SIG-M5 treated with dmso at 0.1 percent for 504 hours (cell line): ENCODE measurements at regions not wholly inside any gene's neighbourhood (a gene's known extent, or its start where the extent isn't known, plus 50 kb on each side); places are given as distances from the start of the nearest gene placed in this dataset.

Source experiments
- DNase-seq: peaks from one replicate; lab custom pipeline; 2025; ENCODE audit not compliant: unreplicated experiment; lab: John Stamatoyannopoulos, UW

DNA sequence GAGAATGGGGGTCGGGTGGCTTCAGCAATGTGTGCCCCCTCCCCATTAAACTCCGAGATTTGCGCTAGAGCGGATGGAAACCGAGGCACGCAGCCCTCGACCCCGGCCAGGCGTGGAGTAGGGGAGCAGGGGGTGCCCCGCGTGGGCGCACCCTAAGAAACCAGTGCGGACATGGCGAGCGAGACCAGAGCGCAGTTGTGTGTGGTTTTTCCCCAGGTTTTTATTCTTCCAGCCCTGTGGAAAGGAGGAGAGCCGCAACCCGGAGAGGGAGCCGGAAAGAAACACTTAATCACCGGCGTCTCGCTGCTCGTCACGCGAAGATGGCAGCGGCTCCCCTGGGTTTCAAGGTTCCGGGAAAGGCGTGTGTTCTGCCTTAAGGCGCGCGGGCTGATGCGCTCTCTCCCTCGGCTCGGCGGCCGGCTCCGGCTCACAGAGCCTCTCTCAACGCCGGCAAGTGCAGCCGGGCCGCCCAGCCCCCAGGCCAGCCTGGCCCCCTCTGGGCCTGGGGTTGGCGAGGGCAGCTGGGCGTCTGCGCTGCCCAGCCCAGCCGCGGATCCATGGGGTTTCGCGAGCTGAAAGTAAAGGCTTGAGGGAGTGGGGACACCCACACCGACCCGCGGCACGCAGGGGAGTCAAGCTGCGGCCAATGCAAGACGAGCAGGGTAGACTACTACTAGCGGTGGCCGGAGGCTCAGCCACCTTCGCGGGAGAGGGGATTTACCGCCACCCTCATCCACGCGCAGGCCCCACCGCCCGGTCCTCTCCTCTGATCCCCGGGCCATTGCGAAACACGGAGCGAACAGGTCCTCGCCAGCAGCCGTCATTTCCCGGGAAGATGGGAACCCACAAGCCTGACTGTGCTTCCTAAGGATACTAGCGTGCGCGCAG, 74.0 kb upstream of the BCOR start:
- peak; percentile 46 for DNase-seq

DNA sequence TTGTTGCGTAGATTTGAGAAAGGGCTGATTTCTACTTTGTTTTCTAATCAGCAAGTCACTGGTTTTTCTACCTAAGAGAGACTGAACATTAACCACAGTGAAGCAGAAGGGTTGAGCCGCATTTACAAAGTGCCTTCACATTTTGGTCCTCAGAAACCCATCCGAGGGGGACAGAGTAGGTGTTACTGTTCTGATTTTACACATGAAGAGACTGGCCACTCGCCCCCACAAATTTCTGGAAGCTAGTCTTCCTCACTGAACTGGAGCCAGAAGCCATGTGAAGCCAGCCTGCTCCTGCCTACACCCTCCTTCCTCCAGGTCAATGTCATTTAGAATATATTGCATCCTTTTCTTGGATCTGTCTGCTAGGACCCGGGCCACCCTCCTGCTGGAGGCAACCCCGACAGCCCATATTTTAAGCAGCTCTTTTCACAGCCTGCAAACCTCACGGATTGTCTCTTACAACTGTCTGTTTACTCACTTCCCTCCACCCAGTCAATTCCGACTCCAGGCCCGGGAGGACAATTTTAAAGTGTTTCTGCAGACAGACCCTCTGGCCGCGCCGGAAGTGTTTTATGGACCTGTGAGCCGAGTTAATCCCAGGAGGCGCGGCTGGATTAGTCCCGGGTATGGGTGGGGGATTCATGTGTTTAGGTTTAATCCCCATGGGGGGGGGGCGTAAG, 73.2 kb upstream of the BCOR start:
- peak; percentile 39 for DNase-seq

DNA sequence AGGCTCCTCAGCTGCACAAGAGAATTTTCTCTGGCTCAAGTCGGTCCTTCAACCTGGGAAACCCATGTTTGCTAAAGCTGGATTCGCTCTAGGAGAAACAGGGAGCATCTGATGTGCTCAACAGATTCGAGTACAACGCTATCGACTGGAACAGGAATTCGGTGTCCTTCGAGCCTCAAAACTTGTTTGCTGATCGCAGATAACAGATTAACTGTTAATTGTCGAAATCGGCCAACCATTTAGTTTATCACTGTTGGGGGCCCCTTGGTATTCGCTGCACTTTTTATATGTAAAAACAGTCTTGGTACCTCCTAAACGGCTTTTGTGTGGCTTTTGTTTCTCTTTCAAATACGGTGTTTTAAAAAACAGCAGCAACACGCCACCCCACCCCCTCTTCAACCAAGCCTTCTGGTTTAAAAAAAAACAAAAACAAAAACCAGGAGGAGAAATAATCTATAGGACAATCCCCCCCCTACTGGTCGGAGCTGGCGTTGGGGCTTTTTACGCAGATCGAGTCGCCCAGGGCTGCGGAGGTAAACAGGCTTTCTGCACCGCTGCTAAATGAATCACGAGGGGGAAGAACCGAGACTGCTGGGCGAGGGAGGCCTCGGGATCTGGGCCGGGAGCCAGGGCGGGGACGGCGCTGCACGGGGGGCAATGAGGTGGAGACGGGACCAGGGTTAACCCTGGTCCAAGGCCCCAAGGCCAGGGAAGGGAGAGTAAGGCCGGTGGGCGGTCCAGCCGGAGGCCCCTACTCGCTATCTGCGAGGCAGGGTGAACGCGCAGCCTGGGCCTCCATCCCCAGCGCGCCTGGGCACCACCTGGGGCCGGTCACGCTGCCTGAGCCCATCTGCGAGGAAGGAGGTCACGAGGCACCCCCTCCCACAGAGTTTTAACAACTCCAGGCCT, 71.7 kb upstream of the BCOR start:
- peak; percentile 80 for DNase-seq

DNA sequence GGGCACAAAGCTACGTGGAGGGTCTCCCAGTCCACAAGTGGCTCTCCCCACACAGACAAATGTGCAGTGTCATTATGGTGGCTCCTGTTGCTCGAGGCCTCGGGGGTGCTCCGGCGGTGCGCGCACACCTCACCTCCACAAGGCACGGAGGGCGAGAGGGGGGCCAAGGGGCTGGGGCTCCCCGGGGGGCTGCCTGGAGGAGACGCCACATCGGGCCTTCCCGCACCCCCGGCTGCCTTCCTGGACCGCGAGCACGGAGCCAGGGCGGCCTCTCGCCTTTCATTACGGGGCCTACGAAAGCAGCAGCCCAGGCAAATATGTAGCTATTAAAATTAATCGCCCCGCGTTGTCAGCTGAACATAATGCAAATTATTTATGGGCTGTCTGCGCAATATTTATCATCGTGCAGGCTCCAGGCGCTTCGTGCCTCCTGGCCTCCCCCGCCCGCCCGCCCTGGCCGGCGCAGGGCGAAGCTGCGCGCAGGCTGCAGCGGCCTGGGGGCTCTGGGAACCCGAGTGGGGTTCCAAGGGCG, 70.8 kb upstream of the BCOR start:
- no peak for DNase-seq

DNA sequence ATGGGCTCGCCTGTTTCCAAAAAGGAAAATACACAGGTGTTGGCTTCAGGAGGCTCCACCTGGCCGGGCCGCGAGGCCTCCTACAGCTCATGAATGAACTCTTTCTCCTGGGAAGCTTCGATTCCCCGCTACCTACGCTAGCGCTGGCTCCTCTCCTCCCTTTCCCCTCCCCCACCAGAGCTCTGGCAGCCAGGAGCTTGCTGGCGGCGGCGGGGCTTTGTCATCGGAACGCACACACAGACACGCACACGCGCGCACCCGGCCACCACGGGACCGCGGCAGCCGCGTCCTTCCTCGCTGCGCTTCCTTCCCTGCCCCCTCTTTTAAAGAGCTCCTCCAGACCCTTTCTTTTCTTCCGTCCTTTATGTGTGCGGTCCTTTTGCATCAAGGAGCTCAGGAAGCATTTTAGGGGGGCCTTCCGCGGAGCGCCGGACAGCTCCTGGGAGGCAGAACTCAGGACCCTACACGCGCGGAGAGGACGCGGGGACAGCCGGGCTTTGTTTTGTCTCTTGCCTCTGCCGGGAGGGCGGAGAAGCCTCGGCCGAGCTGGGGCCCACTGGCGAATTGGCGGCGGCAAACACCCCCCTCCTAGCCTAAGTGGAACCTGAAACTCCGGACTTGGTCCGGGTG, 70.2 kb upstream of the BCOR start:
- no peak for DNase-seq

DNA sequence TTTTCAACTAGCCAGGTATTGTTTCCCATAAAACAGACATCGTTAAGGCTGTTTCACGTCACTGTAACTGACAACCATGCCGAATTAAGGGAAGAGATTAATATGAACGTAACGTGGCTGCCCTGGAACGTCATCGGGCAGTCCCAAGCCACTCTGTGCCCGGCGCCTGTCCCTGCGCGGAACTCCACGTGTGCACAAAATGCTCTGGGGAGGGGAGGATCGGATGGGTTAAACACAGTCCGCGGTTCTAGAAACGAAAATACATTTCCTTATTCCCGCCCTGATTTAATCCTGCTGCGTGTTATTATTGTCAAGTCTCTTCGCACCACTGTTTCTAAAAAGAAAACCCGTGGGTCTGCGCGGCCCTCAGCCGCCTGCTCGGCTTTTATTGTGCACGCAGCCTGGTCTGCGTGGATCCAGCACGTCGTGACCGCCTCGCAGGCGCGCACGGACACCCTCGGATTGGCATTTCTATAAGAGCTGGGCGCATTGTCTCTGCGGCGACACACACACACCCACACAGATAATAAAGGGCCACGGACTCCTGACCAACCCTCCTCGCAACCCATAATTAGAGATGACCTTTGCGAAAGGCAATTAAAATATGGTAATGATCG, 69.6 kb upstream of the BCOR start:
- no peak for DNase-seq

DNA sequence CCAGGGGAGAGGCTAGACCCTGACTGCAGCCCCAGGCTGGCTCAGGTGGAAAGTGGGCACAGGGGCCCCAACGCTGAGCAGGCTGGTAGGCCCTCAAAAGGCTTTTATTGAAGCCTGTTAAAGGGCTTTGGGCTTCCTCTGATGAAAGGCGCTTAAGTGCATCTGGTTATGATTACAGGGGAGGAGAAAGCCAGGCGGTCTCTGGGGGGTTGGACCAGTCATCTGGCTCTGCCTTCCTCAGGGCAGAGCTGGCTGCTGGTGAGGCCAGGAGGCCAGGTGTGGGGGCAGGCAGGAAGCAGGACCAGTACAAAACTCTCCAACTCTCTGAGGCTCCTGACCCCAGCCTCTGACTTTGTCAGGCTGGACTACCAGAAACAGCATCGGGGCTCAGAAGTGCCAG, 68.8 kb upstream of the BCOR start:
- DNase-seq, result no peak

DNA sequence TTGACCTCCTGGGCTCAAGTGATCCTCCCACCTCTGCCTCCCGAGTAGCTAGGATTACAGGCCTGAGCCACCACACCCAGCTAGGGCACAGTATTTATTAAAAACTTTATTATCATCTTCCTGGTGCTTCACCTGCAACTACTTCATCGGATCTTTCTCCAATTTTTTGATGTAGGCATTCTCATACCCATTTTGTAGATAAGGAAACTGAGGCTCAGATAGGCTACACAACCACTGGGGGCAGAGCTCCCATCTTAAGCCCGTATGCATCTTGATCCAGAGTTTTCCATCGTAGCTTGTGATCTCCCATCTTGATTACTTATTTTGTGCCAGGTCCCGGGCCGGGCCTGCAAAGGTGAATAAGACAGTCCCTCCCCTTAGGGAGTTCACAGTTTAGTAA, 68.1 kb upstream of the BCOR start:
- DNase-seq, result no peak

DNA sequence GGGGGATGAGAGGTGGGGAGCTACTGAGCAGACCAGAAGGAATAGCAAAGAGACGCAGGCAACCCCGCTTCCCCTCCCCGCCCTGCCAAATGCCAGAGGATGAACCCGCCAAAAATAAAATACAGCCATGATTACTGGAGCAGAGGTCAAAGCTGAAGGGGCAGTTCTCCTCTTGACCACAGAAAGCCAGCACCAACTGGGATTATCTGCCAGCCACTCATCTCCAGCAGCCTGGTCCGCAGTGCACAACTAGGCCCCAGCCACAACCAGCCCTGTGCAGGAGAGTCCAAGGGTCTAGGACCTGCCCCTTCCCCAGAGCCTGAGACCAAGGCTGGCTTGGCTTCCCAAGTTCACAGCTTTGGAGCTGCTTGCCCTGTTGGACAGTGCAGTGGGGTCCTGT, 67.4 kb upstream of the BCOR start:
- no peak for DNase-seq

DNA sequence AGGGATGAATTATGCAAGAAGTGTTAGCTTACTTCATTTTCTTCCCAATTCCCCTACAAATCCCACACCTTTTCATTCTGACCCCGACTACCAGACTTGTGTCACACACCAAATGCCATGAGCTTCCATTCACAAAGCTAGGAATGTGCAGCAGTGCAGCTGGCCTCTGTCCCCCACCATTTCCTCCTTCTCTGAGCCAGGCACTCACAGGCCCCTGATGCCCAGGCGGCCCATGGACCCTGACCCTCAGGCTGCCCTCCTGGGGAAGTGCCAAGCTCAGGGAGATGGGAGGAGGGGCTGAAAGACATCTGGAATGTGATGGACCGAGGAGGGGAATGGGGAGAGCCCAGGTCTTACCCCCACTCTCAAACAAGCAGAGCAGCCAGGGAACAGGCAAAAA, 67.0 kb upstream of the BCOR start:
- no peak for DNase-seq

DNA sequence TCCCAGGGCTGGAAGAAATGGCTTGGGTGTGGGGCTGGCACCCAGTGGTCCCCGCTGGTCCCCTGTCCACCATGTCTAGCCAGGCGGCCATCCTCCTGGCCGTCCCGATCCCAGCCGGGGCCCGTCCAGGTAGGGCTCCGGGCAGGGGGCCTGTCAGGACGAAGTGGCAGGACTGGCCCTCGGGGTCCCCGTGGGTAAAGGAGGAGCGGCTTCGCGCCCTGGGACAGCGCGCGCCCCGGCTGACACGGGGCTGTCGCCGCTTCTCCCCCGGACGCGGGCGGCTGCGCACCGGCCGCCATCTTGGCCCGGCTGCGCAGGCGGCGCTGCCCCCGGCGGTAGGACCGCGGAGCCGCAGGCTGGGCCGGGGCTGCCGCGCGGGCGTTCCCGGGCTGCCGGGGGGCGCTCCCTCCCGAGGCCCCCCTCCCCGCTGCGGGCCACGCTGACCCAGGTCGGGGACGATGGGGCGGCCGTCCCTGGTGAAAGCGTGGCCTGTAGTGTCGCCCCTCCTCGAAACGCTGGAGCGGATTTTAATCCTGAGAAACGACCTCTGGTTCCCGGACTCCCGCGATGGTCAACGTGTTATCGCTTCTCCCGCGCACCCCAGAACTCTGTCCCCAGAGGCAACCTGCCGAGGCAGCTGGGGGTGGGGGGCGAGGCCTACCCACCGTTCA, 60.4 kb upstream of the BCOR start:
- no peak for DNase-seq

DNA sequence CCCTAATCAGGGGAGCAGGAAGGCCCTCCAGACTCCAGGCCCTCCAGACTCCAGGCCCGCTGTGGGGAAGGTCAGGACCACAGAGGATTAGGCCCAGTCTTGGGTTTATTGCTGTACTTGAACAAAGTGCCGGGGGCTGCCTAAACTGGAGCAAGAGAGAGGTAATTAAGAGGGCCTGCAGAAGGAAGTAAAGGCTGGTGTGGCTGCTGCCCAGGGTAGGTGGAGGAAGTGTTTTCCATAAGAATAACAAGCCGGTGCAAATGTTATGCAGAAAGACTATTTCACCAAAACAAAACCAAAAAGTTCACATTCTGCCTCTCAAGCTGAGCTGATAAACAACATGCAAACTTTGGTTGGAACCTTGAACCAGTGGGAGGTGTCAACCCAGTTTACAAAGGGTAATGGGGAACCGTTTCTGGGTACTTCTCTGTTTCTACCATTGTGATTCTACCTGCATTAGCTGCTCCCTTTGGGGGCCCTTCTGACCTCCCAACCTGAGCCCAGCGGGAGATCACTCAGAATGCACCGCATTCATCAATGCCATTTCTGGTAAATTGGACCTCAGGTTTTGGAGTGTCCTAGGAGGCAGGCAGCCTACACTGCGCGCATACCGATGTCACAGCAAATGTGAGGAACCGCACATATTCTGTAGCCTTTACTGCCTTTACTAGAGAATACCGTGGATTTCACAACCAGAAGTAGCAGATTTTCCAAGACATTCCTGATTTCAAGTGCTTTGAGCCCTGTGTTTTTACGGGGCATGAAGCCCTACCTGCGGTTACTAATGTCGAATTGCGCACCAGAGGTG, 59.7 kb upstream of the BCOR start:
- DNase-seq, result no peak

DNA sequence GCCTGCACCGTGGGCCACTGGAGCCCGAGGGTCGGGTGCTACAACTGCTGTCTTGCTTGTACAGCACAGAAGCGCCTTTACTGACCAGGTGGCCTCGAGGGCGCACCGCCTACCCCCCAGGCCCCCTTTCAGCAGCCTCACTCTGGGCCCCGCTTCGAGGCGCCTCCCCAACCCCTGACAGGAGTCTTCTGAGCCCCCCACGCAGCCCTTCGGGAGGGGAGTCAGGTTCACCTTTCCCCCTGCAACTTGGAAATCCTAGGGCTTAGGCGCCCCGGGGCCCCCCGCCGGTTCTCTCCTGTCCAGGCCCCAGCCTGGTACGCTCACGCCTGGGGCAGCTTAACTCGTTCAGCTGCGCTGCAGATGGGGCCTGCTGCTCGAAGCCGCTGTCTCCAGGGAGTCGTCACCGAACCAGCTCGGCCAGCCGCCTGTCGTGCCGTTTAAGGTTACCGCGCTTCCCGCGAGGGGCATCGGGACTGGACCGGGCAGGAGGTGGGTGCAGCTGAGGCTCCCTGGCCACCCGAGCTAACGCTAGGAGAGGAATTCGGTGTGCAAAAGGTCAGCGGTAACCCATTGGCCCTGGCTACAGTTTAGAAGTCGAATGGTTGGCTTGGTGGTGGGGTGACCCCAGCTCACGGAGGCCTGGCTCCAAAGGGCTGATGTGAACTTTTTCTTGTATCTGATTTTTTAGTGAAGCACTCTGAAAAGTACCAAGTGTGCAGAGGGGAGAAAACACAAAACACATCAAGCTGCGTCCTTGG, 58.9 kb upstream of the BCOR start:
- no peak for DNase-seq

DNA sequence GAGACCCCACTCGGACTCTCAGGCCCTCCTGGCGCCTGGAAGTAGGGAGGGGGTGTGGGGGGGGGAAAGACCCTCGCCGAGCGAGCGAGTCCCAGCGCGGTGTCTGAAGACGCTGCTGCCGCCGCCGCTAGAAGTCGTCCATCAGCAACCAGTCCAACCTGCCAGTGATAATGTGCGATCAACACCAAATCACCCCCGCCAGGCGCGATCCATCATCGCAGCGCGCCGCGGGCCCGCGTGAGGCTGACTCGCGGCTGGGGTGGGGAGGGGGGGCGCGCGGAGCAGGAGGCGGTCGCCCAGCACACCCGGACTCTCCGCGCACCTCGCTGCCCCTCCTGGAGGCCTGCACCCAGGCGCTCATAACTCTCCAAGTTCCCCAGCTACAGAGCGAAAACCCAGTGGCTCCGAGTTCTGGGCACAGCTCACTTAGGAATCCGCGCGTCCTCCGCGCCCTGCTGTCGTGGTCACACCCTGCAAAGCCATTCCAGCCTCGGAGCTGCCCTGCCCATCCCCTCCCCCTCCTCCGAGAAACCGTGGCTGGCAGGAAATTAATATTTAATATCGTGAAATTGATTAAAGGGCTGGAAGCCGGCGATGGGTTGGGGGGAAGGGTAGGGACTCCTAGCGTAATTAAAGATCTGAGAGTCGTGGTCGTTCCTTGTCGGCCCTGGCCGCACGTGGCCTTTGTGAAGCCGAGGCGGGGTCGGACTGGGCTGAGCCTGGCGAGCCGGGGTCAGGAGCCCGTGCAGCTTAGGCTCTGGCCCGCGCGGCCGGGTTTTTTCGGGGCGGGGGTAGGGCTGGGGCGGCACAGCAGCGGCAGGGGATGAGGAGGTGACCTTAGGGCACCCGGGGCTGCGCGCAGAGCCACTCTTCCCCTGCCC, 58.1 kb upstream of the BCOR start:
- no peak for DNase-seq

DNA sequence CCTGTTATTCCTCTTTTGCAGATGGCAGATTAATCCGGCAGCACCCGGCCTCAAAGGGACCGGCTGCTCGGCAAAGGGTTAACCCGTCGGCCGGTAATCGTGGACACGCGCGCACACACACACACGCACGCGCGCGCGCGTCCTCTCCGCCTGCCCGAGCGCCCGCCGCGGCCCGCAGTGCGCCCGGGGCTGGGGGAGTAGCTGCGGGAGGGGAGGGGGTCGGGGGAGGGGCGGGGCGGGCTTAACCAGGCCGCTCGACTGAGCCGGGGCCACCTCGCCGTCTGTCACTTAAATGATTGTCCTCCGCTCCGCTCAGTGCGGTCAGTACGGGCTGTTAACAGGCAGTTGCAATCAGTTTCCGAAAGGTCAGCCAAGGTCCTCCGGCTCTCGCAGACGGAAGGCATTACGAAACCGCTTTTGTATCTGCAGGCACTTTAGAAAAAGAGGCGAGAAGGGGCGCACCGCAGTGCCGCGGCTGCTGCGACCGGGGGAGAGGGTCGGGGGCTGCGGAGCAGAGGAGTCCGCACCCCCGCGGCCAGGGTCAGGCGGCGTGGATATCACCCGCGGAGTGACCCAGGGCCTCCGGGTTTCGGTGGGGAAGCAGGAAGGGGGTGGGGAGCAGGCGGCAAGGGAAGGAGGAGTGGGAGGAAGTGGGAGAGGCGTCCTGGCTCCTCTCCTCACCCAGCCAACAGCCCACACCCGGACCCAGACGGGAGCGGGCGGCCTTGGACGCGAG, 57.3 kb upstream of the BCOR start:
- peak; percentile 79 for DNase-seq

DNA sequence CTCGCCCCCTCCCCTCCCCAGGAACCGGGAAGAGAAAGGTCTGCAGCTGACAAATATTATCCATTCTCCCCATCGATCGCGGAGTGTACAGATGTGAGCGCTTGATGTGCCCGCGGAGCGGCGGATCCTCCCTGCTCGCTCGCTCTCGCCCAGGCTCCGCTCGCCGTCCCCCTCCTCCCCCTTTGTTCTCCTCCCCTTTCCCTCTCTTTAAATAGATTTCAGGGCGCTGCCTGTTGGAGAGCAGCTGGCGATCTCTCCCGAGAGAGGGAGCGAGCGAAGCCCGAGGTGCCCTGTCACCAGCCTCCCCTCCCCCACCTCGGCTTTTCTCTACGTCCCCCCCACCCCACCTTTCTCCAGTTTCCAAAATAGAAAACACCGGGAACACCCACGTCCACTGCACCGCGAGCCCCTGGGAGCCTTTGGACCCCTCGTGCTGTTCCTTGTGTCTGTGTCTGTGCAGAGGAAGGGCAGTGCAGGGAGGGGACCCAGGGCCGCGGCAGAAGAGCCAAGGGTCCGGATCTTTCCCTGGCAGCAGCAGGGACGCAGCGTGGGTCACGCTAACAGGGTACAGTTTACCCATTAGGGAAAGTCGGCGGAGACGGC, 56.6 kb upstream of the BCOR start:
- peak; percentile 51 for DNase-seq
